ENCODE measurements at regions not wholly inside any gene's neighbourhood (a gene's known extent, or its start where the extent isn't known, plus 50 kb on each side); places are given as distances from the start of the nearest gene placed in this dataset.

DNA sequence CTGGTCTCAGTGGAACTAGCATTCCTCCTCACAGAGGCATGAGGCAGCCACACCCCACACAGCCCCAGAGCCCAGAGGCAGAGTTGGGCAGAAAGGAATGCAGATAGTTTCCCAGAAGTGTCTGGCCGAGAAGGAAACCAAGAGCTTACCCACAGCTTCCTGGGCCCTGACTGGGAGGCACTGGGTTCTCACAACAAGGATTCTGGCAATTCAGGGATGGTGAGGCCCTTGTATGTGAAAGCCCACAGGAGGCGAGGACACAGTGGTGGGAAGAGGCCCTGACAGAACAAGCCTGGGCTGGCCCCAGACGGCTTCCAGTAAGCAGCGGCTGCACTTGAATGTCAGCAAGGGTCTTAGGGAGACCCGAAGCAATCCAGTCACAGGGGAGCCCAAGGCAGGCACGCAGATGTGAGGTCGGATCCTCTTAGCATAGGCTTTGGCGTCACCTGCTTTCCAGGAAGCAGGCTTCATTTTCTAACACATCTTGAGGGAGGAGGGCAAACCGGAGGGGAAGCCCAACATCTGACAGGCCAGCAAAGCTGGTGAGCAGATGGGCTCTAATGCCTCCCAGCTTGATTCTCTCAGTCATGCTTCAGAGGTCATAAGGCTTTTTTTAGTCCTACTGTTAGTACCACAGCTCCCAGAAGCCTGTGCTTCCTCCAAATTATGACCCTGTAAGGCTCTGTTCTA is 78.3 kb upstream of the AKIP1 start:
- ChIA-PET POLR2A (ENCODE audit: unreplicated experiment) (interaction anchor here (0.5 to 0.7 kb wide), 2 partner anchors 12 to 734 kb away, joined by 9 to 27 read pairs; no protein-coding TSS in a partner anchor), CTCF (interaction anchor here (0.7 kb wide), 1 partner anchor 499 kb away, joined by 9 read pairs; no protein-coding TSS in a partner anchor)
- Histone ChIP-seq H2AFZ (no peak overlapping the region), H3K4me2 (peak overlapping the region; percentile 47), H4K20me1 (ENCODE audit: insufficient read depth) (no peaks in the 10 kb centered on the region), H3F3A (ENCODE audit: insufficient read depth, low read depth) (no peaks in the 10 kb centered on the region; the same call in 1 of the 2 replicates), H3K9me2 (ENCODE audit: insufficient read depth) (no peaks in the 10 kb centered on the region), H3K27ac (peak overlapping the region; percentile 67), H3K4me3 (no peak overlapping the region), H3K36me3 (ENCODE audit: low read depth) (no peaks in the 10 kb centered on the region), H3K9me3 (ENCODE audit: insufficient read depth, low read depth) (no peaks in the 10 kb centered on the region), H3K79me2 (ENCODE audit: low read depth) (no peaks in the 10 kb centered on the region), H3K27me3 (ENCODE audit: insufficient read depth, low read depth) (no peaks in the 10 kb centered on the region), H3K4me1 (replicated peaks; ENCODE audit: insufficient read depth) (peaks cover 28% of the 10 kb centered on the region)
- no TSS peak for BruUV-seq (replicated peaks)
- DNase-seq: peak; percentile 67 to 73
- no peak for TF ChIP-seq CTCF (conservative IDR thresholded peaks at IDR 0.05)
- intact Hi-C loops (cut with micrococcal nuclease; ENCODE audit: unreplicated experiment): loop anchor here (5.0 kb wide), 1 partner anchor 35 kb away; no protein-coding TSS in a partner anchor

DNA sequence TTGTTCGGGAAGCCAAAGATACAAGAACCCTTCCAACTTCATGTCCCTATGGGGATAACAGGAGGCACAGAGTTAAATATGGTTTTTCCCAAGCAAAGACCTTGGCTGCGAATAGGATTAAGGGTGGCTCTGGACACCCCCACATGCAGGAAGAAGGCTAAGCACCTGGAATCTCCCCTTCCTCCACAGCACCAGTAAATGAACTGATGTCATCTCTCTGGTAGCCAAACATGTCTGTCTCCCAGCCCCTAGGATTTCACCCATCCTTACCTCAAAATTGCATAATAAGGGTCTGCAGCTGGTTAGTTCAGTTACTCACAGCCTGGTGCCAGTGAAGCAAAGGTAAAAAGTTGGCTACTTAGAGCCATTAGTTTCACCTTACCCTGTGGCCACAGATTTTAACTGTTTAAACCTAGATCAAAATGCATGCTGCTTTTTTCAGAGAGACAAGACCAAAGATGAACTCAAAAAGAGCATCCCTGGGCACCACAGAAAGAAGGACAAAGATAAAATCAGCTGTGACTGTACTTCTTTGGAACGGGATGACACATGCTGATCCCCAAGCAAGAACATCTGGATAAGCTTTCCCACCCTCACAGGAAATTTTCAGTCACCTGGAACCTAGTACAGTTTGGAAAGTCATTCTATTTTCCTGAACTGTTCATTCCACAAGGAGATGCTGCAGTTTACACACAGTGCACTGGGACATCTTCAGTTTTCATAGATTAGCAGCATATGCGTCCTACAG is 77.2 kb upstream of the AKIP1 start:
- TF ChIP-seq CTCF (conservative IDR thresholded peaks at IDR 0.05) (no peak), EZH2 (IDR thresholded peaks at IDR 0.05; ENCODE audit: low read depth) (no peak)
- Histone ChIP-seq H2AFZ (no peak overlapping the region), H4K20me1 (ENCODE audit: insufficient read depth) (no peaks in the 10 kb centered on the region), H3K27ac (peak overlapping the region; percentile 67), H3K27me3 (ENCODE audit: insufficient read depth, low read depth) (no peaks in the 10 kb centered on the region), H3K36me3 (ENCODE audit: low read depth) (no peaks in the 10 kb centered on the region), H3K4me3 (no peak overlapping the region), H3K9me3 (ENCODE audit: insufficient read depth, low read depth) (no peaks in the 10 kb centered on the region), H3F3A (ENCODE audit: insufficient read depth, low read depth) (no peaks in the 10 kb centered on the region; the same call in 1 of the 2 replicates), H3K79me2 (ENCODE audit: low read depth) (no peaks in the 10 kb centered on the region), H3K4me1 (replicated peaks; ENCODE audit: insufficient read depth) (peaks cover 28% of the 10 kb centered on the region), H3K4me2 (peak overlapping the region; percentile 38), H3K9me2 (ENCODE audit: insufficient read depth) (no peaks in the 10 kb centered on the region)
- POLR2A ChIA-PET (ENCODE audit: unreplicated experiment): interaction anchor here (0.6 kb wide), 1 partner anchor 76 kb away, joined by 3 read pairs; no protein-coding TSS in a partner anchor
- BruUV-seq (replicated peaks): no TSS peak
- DNase-seq: peak in 1 of 2 experiments; percentile 67
- intact Hi-C loops (cut with micrococcal nuclease; ENCODE audit: unreplicated experiment): loop anchor here (5.0 kb wide), 1 partner anchor 34 kb away; no protein-coding TSS in a partner anchor
- CTCF ChIA-PET: no interaction called here

DNA sequence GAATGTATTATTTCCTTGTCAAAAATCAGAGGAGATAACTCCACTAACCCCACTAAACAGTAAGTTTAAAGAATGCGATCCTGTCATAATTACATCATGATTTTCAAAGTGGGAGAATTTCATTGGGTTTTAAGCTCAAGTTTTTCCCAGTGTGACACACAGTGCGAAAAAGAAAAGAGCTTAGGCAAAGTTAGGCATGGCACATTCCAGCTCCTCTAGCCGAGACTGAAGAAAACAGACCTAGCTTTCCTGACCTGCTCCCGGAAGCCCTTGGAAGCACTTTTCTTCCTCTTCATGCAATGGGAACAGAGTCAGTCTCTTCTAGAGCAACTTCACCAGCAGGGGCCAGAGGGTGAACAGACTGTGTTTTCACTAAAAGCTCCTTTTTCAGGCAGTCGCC is 76.6 kb upstream of the AKIP1 start:
- POLR2A ChIA-PET (ENCODE audit: unreplicated experiment): interaction anchor here (0.6 kb wide), 1 partner anchor 77 kb away, joined by 3 read pairs; no protein-coding TSS in a partner anchor
- no TSS peak for BruUV-seq (replicated peaks)
- Histone ChIP-seq H3K4me1 (replicated peaks; ENCODE audit: insufficient read depth) (peaks cover 29% of the 10 kb centered on the region), H3K27me3 (ENCODE audit: insufficient read depth, low read depth) (no peaks in the 10 kb centered on the region), H3K4me2 (peak overlapping the region; percentile 38), H3K27ac (peak overlapping the region; percentile 49; the same call in 1 of the 2 replicates), H3K4me3 (no peak overlapping the region), H3K9me3 (ENCODE audit: insufficient read depth, low read depth) (no peaks in the 10 kb centered on the region), H3K36me3 (ENCODE audit: low read depth) (no peaks in the 10 kb centered on the region), H3K9me2 (ENCODE audit: insufficient read depth) (no peaks in the 10 kb centered on the region), H4K20me1 (ENCODE audit: insufficient read depth) (no peaks in the 10 kb centered on the region), H2AFZ (no peak overlapping the region), H3K79me2 (ENCODE audit: low read depth) (no peaks in the 10 kb centered on the region), H3F3A (ENCODE audit: insufficient read depth, low read depth) (no peaks in the 10 kb centered on the region; the same call in 1 of the 2 replicates)
- CTCF ChIA-PET: no interaction called here
- intact Hi-C loops (cut with micrococcal nuclease; ENCODE audit: unreplicated experiment): loop anchor here (5.0 kb wide), 1 partner anchor 33 kb away; no protein-coding TSS in a partner anchor
- no peak for DNase-seq
- TF ChIP-seq EZH2 (IDR thresholded peaks at IDR 0.05; ENCODE audit: low read depth) (no peak), CTCF (conservative IDR thresholded peaks at IDR 0.05) (no peak)
